ENCODE measurements at regions not wholly inside any gene's neighbourhood (a gene's known extent, or its start where the extent isn't known, plus 50 kb on each side); places are given as distances from the start of the nearest gene placed in this dataset.
"Not testable (repeated sequence)": the region's sequence is repeated elsewhere in the genome, so short reads cannot be mapped to it uniquely, and the experiment has no call there.

DNA sequence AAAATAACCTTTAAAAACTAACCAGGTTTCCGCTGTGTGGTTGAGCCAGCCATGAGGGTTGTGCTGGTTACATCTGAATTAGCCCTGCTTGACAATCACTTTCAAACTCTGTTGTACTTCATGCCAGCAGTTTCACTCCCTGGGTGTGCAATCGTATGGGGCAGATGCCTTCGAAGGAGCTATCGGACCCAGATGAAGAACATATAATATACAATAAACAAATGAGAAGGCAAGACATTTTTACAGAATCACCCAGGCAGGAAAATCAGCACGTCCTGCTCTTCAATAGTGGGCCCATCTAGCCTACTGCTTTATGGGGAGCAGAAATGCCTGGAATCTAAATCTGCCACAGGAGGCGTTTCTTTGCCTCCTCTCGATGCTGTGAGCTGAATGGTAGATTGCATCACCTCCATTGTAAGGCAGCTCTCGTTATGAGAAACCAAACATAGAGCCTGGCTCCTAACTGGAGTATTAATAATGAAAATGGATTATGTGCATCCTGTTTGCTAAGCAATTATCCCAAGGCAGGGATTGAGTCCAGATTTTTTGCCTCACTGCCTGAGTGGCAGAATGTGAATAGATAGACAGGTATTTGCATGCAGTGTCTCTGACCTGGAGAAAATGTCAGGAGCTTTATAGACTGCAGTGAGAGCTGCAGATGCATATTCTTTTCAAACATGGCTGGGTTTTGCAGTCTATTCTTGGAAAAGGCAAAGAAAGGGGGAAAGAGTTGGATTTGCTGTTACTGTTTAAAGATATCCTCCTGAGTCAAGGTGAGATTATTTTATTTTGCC, 143.3 kb upstream of the SMARCA2 start:
- peak; percentile 11 to 13 for DNase-seq (ENCODE audit: low read depth in 2 of 2)

DNA sequence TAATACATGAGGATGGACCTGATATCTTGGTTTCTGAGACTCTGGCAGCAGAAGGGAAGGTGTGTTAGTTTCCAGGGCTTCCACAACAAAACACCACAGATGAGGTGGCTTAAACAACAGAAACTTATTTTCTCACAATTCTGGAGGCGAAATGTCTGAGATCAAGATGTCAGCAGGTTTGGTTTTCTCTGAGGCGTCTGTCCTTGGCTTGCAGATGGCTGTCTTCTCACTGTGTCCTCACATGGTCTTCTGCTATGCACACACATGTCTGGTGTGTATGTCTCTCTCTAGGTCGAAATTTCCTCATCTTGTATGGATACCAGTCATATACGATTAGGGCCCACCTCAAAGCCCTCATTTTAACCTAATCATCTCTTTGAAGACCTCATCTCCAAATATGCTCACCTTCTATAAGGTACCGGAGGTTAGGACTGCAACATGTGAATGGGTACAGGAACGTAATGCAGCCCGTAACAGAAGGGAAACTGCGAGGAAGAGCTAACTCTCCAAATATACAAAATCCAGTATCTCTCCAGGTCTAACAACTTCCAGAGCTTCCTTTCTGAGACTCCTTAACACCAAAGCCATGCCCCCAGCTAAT, 139.8 kb upstream of the SMARCA2 start:
- no peak for DNase-seq (ENCODE audit: low read depth in 2 of 2)

DNA sequence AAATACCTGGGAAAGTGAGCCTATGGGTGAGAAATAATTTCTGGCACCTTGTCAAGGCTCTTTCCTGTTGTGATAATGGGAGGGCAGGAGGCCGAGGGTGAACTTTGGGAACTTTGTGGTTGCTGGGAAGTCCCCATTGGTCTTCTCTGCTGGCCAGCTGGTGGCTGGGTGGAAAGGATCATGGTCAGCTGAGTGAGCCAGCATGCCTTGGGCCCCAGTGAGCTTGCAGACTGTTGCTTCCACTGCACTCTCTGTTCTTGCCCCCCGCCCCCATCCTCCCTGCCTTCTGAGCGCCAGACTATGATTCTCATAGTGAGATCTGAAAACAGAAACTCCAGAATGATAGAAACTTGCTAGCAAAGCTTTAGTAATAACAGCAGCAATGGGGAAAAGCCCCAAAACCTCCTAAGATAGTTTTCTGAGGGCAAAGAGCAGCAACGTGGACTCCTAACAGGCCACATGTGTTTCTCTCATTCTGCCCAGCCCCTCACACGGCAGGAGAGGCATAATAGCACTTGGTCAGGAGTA, 139.2 kb upstream of the SMARCA2 start:
- no peak for DNase-seq (ENCODE audit: low read depth in 2 of 2)

DNA sequence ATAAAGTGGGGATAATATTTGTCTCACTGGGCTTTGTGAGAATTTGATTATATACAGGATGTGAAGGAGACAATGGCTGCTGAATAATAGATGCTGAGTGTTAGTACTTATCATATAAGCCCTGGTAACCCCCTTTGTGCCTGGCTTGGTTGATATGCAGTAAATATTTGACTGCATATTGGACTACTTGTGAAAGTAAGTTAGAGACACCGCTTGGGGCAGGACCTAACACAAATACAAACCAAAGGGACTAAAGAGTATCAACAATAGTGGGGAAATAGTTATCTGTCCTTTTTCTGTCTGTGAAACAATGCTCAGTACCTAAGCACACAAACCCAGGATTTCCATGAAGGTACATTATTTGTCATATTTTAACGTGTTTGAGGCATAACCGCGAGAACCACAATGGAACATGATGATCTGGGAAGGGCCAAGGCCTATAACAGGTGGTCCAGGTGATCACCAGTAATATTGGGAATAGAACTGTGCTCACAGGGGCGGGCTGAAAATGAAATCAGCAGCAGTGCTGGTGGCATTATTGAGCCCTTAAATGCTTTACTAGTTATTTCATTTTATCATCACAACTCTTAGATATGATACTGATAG, 138.2 kb upstream of the SMARCA2 start:
- no peak for DNase-seq (ENCODE audit: low read depth in 2 of 2)

DNA sequence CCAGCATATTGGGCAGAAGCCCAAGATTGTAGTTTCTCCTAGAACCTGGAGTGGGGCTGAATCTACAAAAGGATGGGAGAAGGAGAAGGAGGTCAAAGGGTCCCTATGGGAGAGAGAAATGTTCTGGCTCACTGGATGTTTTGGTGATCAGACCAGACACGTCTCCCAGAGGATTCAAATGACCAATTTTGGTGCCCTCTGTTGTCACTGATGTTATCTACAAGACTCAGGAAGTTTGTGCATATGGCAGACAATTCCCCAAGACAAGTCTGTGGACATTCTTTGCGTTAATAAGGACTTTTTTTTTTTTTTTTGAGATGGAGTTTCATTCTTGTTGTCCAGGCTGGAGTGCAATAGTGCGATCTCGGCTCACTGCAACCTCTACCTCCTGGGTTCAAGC, 137.2 kb upstream of the SMARCA2 start:
- no peak for DNase-seq (ENCODE audit: low read depth in 2 of 2)

DNA sequence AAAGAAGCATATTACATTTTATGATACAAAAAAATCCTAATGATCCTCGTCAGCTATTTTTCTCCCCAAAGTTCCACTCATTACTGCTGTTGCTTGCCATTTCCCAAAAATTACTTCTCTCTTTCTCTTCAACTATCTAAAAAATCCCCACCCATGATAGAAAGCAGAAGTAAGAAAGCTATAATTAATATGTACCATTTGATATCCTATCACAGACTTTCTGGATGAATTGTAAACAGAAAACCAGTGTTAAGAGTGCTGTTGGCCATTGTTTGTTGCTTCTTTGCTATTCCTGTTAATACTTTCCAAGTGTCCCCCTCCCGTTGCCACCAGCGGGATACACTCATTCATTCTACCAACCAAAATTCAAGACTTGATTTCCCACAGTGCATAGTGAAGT, 136.3 kb upstream of the SMARCA2 start:
- no peak for DNase-seq (ENCODE audit: low read depth in 2 of 2)

DNA sequence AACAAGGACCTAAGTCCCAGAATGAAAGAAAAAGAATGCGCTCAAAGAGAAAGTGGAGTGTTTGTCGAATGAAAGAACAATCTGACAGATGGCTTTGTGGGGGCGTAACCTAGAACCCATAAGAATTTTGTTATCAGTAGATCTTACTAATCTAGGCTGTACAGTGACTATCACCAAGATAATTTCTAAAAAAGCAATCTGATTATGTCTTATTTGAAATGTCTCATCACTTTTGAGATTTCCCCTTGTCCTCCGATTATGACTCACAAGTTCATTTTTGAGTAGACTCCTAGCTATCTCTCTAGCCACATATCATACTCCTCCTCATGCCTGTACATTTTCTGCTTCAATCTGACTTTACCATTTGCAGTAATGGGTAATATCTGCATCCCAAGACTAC, 135.6 kb upstream of the SMARCA2 start:
- DNase-seq (ENCODE audit: low read depth in 2 of 2) = no peak

DNA sequence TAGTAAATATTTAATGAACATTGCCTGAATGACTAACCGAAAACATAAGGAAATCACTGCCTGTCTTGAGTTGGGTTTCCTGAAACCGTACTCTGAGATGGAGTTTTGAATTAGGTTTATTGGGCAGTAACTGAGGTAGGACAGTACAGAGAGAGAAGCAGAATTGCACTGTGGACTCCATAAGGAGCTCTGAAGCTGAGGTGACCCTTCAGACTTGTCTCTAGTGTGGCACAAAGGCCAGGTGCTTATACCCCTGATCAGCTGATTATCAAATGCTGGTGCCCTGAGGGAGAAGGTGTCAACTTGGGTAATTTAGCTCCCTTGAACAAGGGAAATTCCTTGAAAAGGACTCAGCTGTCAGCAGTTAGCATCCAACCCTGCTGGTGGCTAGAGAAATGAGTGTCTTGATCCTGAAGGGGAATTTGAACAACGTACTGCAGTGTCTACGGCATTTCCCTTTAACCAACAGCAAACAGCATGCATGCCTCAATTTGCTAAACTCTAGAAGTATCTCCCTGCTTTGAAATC, 135.0 kb upstream of the SMARCA2 start:
- no peak for DNase-seq (ENCODE audit: low read depth in 2 of 2)

DNA sequence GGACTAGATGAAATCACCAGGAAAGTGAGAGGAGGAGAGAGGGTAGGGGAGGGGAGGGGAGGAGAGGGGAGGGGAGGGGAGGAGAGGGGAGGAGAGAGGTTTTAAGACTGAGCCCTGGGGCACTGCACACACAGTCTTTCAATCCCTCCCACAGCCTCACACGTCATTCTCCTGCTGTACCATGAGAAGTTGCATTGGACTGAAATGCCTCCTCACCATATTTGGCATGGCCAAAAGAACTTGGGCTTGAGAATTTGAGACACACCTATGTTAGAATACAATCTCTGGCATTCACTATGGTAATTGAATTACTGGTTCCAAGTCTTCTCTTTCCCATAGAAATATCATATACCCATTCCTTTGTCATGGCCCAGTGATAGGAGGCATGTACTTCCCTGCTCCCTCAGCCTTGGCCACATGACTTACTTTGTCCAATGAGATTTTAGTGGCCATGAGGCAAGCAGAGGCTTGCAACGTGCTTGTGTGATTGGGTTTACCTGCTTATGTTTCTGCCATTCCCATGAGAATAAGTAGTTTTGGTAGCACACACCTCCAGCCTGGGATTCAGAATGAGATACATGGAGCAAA, 133.3 kb upstream of the SMARCA2 start:
- no peak for DNase-seq (ENCODE audit: low read depth in 2 of 2)

DNA sequence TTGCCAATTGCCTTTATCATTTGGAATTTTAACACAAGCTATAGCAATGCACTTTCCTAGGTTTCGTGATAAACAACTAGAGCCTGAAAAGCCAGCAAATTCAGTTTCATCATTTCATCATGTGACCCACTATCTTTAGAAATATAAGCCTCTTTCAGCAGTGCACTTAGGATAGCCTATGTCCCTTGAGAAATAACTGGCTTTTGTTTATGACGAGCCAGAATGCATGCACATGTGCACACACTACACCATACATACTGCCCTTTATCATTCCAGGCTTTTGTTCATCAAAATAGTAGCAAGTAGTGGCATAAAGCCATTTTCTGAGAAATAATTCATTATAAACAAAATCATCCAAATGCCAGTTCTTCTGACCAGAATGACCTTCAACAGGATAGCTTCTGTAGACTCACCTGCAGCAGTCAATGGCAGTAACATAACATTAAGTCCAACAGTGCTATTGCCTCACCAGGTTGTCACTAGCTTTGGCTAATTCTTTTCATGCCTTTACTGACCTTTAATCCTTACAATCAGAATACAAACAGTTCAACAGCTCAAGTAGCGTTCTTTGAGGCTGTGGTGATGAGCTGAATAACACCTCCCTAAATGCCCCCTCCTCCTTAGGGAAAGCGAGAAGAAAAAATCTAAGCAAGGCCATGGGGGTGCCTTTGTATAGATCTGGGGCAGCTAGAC, 132.3 kb upstream of the SMARCA2 start:
- no peak for DNase-seq (ENCODE audit: low read depth in 2 of 2)

DNA sequence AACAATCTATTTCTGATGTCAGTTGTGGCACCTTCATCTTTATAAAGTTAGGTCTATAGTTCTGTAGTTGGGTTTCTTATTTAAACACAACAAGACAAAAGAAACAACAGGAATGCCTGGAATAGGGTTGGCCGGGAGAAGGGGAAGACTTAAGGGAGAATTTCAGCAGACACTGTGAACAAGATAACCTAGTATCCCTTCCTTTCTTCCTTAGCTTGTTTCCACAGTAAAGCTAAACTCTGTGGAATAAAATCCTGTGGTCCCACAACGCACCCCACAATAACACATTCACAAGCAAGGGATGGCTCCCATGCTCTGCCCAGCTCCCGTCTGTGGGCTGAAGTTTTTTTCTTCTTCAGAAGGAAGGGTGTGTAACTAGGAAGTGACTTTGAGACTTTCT, 124.9 kb upstream of the SMARCA2 start:
- no peak for DNase-seq (ENCODE audit: low read depth in 2 of 2)

DNA sequence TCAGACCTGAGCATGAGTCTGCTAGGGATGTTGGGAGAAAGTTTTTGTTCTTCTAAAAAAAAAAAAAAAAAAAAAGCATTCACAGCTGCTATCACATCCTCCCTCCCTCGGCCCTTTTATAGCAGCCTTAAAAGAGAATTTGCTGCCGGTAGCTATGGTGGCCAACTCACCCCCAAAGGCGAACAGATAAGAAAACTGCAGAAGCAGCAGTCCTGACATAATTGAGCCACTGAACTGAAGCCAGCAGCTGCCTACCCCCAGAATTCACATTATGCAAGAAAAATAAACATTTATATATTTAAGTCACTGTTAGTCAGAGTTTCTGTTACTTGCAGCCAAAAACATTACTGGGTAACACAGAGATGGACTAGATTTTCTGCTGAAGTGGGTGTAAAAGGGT, 124.3 kb upstream of the SMARCA2 start:
- DNase-seq (ENCODE audit: low read depth in 2 of 2) = no peak

DNA sequence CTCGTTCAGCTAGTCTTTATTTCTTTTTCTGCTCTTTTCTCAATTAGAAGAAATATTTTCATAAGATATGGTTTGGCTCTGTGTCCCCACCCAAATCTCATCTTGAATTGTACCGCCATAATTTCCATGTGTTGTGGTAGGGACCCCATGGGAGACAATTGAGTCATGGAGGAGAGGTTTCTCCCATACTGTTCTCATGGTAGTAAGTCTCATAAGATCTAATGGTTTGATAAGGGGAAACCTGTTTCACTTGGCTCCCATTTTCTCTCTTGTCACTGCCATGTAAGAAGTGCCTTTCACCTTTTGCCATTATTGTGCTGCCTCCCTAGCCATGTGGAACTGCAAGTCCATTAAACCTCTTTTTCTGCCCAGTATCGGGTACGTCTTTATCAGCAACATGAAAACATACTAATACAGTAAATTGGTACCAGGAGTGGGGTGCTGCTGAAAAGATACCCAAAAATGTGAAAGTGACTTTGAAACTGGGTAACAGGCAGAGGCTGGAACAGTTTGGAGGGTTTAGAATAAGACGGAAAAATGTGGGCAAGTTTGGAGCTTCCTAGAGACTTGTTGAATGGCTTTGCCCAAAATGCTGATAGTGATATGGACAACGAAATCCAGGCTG, 112.0 kb upstream of the SMARCA2 start:
- not testable (repeated sequence) for DNase-seq (ENCODE audit: low read depth in 2 of 2)

DNA sequence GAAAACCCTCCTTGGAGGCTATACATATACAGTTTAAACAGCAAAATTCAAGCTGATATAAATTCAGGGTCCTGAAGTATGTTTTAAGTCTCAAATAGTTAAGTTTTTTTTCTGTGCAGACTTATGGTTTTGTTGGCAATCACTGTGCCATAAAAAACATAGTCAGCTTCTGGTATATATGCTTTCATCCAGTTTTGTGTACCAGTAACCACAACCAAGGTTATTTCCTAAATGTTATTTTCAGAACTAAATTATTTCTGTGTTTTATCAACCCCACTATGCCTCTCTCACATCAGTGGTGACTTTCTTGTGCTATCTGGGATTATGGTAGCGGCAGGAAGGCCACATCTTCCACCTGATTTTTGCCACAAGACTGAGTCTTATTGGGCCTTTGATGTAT, 107.7 kb upstream of the SMARCA2 start:
- no peak for DNase-seq (ENCODE audit: low read depth in 2 of 2)

DNA sequence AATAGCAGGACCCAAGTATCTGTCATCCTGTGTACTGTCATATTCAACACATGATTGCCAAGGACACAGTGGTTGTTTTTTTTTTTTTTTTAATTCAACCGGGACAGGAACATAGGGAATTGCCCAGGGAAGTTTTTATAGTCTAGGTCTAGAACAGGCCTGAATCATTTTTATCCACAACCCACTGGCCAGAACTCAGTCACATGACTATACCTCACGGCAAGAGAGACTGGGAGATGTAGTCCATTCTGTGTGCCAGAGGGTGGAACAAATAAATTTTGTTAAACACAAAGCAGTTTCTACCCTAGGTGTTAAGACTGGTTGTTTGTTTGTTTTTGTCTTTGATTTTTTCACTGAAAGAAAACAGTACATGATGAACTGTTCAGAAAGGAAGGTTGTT, 105.8 kb upstream of the SMARCA2 start:
- DNase-seq (ENCODE audit: low read depth in 2 of 2) = no peak

DNA sequence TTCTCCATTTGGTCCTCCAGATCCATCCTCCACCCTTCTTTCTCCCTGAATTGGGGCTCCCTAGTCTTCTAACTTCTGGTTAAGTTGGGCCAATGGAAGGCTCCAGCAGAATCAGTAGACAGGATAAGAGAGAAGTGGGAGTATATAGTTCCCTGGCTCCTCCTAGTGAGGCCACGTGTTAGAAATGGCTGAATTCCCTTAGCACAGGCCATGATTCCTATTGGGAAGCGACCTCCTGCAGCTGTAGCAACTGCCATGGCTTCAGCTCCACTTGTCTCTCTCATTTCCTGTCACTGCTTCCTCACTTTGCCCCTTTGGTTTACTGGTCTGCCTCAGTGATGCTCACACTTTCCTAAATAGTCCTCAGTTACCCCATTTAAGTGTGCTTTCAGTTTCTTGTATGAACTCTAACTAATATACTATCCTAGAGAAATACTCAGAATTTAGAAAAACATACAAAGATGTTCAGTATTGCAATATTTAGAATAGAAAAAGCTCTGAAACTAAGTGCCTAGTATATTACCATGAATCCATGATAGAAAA, 104.8 kb upstream of the SMARCA2 start:
- DNase-seq (ENCODE audit: low read depth in 2 of 2) = no peak

DNA sequence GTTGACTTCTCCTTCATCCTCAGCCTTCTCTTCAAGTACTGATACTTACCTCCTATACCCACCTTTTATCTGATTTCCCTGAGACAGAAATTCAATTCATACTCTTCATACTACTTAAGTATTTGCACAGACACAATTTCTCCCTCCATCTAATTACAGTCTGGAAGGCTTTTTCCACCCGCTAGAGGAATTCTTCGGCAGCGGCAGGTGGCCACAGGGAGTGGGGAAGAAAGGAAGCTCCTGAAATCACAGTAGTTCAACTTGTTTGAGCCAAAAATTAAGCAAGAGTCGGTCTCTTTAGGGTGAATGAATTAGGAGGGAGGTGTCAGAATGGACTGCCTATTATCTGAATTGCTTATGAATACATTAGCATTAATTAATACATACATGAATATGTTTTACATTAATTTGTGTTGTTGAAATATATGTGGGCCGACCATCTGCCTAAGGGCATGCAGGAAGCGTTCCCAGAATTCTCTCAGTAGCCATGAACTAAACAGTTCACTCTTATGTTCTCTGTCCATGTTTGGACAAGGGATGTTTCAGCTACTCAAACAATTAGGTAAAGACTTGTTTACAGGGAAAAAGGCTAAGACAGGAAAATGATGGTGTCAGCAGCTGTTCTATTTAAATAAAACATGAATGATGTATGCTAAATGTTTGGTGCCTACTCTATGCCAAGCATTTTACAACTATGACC, 101.4 kb upstream of the SMARCA2 start:
- DNase-seq (ENCODE audit: low read depth in 2 of 2) = no peak

DNA sequence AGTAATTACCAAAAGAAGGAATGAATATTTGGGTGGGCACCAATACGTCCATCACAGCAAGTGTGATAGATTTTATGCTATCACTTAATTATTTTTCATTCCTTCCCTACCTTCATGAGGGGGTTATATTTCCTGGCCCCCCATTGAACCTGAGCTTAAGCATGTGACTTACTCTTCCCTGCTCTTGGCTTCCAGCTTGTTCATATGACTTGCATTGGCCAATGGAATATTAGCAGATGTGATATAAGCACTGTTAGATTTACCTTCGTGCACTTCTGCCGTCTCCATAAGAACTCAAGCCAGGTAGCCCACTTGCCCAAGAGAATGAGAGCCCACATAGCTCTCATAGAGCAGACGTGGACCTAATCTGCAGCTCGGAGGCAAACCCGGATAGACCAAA, 99.1 kb upstream of the SMARCA2 start:
- no peak for DNase-seq (ENCODE audit: low read depth in 2 of 2)

DNA sequence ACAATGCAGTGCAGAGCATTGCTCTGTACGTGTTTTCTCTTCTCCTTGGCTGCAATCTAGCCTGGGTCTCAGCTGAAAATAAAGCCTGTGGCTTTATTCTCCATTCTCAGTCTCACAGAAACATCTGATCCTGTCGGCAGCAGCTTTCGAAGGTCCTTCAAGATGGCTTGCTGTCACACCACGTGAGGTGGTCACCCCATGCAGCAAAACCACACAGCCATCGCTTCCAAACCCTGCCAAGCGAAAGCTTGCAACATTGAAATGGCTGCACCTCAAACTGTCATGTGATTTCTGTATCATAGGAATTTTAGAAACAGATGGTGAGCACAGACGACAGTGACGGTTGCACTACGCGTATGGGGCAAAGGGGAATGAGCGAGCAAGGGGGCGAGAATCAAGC, 98.5 kb upstream of the SMARCA2 start:
- no peak for DNase-seq (ENCODE audit: low read depth in 2 of 2)

DNA sequence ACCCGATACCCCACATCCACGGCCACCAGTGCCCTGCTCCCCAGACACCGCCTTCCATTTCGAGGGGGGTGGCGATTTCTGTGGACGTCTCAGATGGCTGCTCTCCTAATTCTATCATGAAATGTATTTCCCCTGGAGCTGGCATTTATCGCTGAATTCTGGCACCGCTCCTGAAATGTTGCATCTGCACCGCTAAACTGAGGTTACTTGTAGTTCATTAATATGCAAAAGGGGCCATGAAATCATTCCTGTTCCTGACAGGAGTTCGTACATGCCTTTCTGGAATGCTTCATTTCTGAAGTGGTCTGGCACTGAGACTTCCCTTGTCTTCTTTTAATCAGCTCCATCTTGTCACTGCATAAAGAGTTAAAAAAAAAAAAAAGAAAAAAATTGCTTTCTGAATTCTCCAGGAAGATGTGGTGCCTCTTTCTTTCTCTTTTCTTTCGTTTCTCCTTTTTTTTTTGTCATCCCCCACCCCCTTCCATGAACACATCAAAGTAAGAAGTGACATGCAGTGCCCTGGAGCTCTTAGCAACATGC, 97.7 kb upstream of the SMARCA2 start:
- DNase-seq (ENCODE audit: low read depth in 2 of 2) = no peak
